ENCODE measurements at regions not wholly inside any gene's neighbourhood (a gene's known extent, or its start where the extent isn't known, plus 50 kb on each side); places are given as distances from the start of the nearest gene placed in this dataset.

DNA sequence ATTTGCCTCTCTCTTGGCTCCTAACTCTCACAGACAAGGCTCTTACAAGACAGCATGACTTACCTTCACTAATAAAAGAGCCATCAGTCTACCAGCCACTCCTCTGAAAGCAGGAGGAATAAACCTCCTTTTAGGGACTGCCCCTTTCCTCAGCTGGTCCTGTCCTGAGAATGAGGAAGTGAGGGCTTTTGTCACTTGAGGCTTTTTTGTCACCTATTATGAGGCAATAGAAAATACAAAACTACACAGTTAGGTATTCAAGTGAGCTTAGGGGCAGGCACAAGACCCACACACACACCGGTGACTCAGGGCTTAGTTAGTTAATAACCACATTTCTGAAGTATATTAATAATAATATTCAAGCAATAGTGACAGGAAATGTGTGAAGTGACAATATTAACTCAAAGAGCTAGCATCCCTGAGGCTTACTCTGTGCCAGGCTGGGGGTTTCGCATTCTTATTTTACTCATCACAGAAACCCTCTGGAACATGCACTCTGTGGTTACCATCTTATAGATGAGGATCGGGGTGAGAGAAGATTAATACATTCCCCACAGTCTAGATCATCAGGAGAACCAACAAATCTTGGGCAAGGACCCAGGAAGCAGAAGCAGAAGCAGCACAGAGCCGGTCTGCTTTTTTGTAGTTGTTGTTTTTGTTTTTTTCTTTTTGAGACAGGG is 379.9 kb downstream of the LIG4 start:
- Mint-ChIP-seq H3K27ac (ENCODE audit: low read depth, unreplicated experiment) (no peak overlapping the region), H3K4me3 (ENCODE audit: unreplicated experiment) (no peak overlapping the region), H3K36me3 (ENCODE audit: insufficient read depth, unreplicated experiment) (no peaks in the 10 kb centered on the region), H3K27me3 (ENCODE audit: insufficient read depth, unreplicated experiment) (no peaks in the 10 kb centered on the region), H3K9me3 (ENCODE audit: unreplicated experiment) (peaks cover 11% of the 10 kb centered on the region), H3K4me1 (ENCODE audit: insufficient read depth, unreplicated experiment) (no peaks in the 10 kb centered on the region)
- TF ChIP-seq, protein P1, sequence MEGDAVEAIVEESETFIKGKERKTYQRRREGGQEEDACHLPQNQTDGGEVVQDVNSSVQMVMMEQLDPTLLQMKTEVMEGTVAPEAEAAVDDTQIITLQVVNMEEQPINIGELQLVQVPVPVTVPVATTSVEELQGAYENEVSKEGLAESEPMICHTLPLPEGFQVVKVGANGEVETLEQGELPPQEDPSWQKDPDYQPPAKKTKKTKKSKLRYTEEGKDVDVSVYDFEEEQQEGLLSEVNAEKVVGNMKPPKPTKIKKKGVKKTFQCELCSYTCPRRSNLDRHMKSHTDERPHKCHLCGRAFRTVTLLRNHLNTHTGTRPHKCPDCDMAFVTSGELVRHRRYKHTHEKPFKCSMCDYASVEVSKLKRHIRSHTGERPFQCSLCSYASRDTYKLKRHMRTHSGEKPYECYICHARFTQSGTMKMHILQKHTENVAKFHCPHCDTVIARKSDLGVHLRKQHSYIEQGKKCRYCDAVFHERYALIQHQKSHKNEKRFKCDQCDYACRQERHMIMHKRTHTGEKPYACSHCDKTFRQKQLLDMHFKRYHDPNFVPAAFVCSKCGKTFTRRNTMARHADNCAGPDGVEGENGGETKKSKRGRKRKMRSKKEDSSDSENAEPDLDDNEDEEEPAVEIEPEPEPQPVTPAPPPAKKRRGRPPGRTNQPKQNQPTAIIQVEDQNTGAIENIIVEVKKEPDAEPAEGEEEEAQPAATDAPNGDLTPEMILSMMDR (IDR thresholded peaks at IDR 0.05; ENCODE audit: unreplicated experiment) = no peak
- intact Hi-C loops (cut with micrococcal nuclease) = no loop called here
- no TSS peak for BruUV-seq (replicated peaks)
- DNase-seq (ENCODE audit: unreplicated experiment) = peak; percentile 29
- ChIA-PET POLR2A (no interaction called here), CTCF (interaction anchor here (0.6 kb wide), 1 partner anchor 179 kb away, joined by 4 read pairs; no protein-coding TSS in a partner anchor)

- CTCF ChIA-PET = no interaction called here
- POLR2A ChIA-PET = interaction anchor here (0.6 kb wide), 1 partner anchor 26 kb away, joined by 3 read pairs; no protein-coding TSS in a partner anchor
- TF ChIP-seq, protein P1 (IDR thresholded peaks at IDR 0.05; ENCODE audit: unreplicated experiment) = no peak
- no peaks in the 10 kb centered on the region for H3K36me3 Mint-ChIP-seq (ENCODE audit: insufficient read depth, unreplicated experiment)
- no peak for DNase-seq (ENCODE audit: unreplicated experiment)
- no TSS peak for BruUV-seq (replicated peaks)
- H3K9me3 Mint-ChIP-seq (ENCODE audit: unreplicated experiment) = peaks cover 11% of the 10 kb centered on the region
- intact Hi-C loops (cut with micrococcal nuclease) = no loop called here
- no peaks in the 10 kb centered on the region for H3K27me3 Mint-ChIP-seq (ENCODE audit: insufficient read depth, unreplicated experiment)
- H3K4me3 Mint-ChIP-seq (ENCODE audit: unreplicated experiment) = no peak overlapping the region
- H3K27ac Mint-ChIP-seq (ENCODE audit: low read depth, unreplicated experiment) = no peak overlapping the region
- H3K4me1 Mint-ChIP-seq (ENCODE audit: insufficient read depth, unreplicated experiment) = no peaks in the 10 kb centered on the region
Measured at GRCh38 chr13:107834717-107835116, 380.6 kb downstream of the LIG4 start.

DNA sequence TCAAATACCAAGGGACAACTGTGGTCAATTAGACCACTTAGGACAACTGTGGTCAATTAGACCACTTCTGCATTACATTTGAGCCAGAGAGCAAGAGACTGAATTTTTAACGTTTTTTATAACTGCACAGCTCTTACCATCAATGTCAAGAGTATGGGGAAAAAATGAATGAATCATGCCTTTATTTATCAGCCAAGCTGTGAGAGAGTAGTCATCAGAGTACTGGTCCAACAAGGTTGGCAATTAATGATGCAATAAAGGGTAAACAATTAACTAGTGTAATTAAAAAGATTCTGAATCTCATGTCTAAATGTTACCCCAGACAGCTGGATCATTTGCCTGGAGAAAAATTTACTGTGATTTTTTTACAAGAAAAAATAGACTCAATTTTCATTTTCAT is 381.1 kb downstream of the LIG4 start:
- no peaks in the 10 kb centered on the region for H3K4me1 Mint-ChIP-seq (ENCODE audit: insufficient read depth, unreplicated experiment)
- BruUV-seq (replicated peaks) = no TSS peak
- H3K27ac Mint-ChIP-seq (ENCODE audit: low read depth, unreplicated experiment) = no peak overlapping the region
- ChIA-PET POLR2A (interaction anchor here (0.6 kb wide), 1 partner anchor 27 kb away, joined by 3 read pairs; no protein-coding TSS in a partner anchor), CTCF (no interaction called here)
- H3K36me3 Mint-ChIP-seq (ENCODE audit: insufficient read depth, unreplicated experiment) = no peaks in the 10 kb centered on the region
- H3K9me3 Mint-ChIP-seq (ENCODE audit: unreplicated experiment) = peaks cover 11% of the 10 kb centered on the region
- no peak for DNase-seq (ENCODE audit: unreplicated experiment)
- H3K4me3 Mint-ChIP-seq (ENCODE audit: unreplicated experiment) = no peak overlapping the region
- TF ChIP-seq, protein P1 (IDR thresholded peaks at IDR 0.05; ENCODE audit: unreplicated experiment) = no peak
- intact Hi-C loops (cut with micrococcal nuclease) = no loop called here
- H3K27me3 Mint-ChIP-seq (ENCODE audit: insufficient read depth, unreplicated experiment) = no peaks in the 10 kb centered on the region

GRCh38 chr13:107832500-107833100 is 382.7 kb downstream of the LIG4 start:
- Mint-ChIP-seq H3K9me3 (ENCODE audit: unreplicated experiment) (peaks cover 22% of the 10 kb centered on the region), H3K27ac (ENCODE audit: low read depth, unreplicated experiment) (no peak overlapping the region), H3K36me3 (ENCODE audit: insufficient read depth, unreplicated experiment) (no peaks in the 10 kb centered on the region), H3K4me1 (ENCODE audit: insufficient read depth, unreplicated experiment) (no peaks in the 10 kb centered on the region), H3K4me3 (ENCODE audit: unreplicated experiment) (no peak overlapping the region), H3K27me3 (ENCODE audit: insufficient read depth, unreplicated experiment) (no peaks in the 10 kb centered on the region)
- POLR2A ChIA-PET = no interaction called here
- no peak for DNase-seq (ENCODE audit: unreplicated experiment)
- CTCF ChIA-PET = no interaction called here
- BruUV-seq (replicated peaks) = no TSS peak
- intact Hi-C loops (cut with micrococcal nuclease) = no loop called here
- TF ChIP-seq, protein P1 (IDR thresholded peaks at IDR 0.05; ENCODE audit: unreplicated experiment) = no peak

All from MCF 10A (cell line).